GM11168 (cell line): ENCODE measurements at regions not wholly inside any gene's neighbourhood (a gene's known extent, or its start where the extent isn't known, plus 50 kb on each side); places are given as distances from the start of the nearest gene placed in this dataset.

Experiments used
- in situ Hi-C: fragments of 300-500 bp; cut with MboI; formaldehyde crosslinking; loops from one replicate; pipeline ENCODE4 v1.12.0; 2022; ENCODE audit warnings: low sequenced_read_pairs; ENCODE audit not compliant: unreplicated experiment

DNA sequence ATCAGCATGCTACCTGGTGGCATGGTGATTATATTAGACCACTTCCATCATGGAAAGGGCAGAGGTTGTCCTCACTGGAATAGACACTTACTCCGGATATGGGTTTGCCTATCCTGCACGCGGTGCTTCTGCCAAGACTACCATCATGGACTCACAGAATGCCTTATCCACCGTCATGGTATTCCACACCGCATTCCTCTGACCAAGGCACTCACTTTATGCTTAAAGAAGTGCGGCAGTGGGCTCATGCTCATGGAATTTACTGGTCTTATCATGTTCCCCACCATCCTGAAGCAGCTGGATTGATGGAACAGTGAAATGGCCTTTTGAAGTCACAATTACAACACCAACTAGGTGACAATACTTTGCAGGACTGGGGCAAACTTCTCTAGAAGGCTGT, 109.2 kb upstream of the DRD2 start:
- in situ Hi-C loops, result no loop called here

- in situ Hi-C loops, result no loop called here
Observed at GRCh38 chr11:113581713-113582112, 106.5 kb upstream of the DRD2 start.

GRCh38 chr11:113579292-113579940, 104.2 kb upstream of the DRD2 start:
- in situ Hi-C loops, result no loop called here

- in situ Hi-C loops, result no loop called here
Observed at GRCh38 chr11:113578715-113579250, 103.6 kb upstream of the DRD2 start.

DNA sequence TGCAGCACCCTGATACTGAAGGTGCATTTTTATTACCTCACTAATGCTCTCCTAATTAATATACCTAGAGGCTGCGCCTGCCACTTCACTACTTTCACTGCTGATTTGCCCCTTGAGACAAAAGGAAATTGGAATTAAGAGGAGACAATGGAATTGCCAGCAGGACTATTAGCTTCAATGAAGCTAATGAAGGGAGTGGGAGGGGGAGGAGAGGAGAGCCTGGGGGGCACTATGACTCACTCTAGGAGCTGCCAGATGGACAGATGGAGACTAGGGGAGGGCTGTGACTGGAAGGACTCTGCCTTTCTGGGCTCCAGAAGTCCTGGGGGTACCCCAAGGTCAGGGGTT, 102.8 kb upstream of the DRD2 start:
- in situ Hi-C loops, result no loop called here

GRCh38 chr11:113577356-113578032, 102.3 kb upstream of the DRD2 start:
- in situ Hi-C loops, result no loop called here

DNA sequence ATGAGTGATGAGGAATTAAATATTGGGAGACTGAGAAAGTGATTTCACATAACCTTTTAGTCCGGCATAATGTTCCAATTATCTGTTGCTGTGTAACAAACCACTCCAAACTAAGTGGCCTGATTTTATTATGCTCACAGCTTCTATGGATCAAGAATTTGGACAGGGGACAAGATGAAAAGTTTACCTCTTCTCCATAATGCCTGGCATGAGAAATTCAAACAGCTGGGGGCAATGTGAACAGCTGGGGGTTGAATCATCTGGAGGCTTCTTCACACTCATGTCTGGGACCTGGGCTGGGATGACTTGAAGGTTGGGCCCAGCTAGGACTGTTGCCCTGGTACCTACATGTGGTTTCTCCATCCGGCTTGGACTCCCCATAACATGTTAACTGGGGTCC, 99.4 kb upstream of the DRD2 start:
- in situ Hi-C loops, result no loop called here

DNA sequence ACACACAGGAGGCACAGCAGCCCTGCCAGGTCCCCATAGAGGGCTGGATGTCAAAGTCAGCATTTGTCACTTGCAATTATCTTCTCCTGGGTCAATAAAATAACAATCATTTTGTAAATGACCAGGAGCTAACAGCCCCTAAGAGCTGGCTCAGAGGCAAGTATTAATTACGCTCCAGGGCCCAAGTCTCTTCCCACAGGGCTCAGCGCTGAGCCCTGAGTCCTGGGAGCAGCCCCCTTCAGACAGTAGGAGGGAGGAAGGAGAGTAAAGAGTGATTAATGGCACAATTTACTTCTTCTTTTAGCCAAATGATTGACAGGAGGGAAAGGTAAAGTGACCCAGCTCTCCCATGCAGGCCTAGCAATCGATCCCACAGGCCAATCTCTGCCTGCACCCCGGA, 99.0 kb upstream of the DRD2 start:
- in situ Hi-C loops, result no loop called here

- in situ Hi-C loops, result no loop called here
Observed at GRCh38 chr11:113572136-113572735, 97.0 kb upstream of the DRD2 start.

GRCh38 chr11:113571531-113571930, 96.3 kb upstream of the DRD2 start:
- in situ Hi-C loops, result no loop called here

DNA sequence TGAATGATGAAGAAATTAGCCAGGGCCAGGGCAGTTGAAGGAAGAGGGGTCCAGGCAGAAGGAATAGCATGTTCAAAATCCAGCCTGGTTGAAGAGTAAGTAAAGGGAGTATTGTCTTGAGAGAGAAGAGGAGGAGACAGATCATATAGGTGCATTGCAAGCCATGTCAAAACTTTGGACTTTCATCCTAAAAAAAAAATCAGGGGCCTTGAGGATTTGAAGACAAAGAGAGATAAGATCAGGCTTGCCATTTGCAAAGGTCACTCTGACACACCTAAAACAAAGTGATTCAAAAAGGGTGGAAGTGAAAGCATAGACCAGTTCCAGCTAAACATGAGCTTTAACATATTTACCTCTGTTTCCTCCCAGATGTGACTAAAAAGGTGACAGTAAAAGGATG, 95.7 kb upstream of the DRD2 start:
- in situ Hi-C loops, result no loop called here

- in situ Hi-C loops, result no loop called here
Observed at GRCh38 chr11:113569391-113569790, 94.2 kb upstream of the DRD2 start.

GRCh38 chr11:113568566-113568965, 93.4 kb upstream of the DRD2 start:
- in situ Hi-C loops, result no loop called here

DNA sequence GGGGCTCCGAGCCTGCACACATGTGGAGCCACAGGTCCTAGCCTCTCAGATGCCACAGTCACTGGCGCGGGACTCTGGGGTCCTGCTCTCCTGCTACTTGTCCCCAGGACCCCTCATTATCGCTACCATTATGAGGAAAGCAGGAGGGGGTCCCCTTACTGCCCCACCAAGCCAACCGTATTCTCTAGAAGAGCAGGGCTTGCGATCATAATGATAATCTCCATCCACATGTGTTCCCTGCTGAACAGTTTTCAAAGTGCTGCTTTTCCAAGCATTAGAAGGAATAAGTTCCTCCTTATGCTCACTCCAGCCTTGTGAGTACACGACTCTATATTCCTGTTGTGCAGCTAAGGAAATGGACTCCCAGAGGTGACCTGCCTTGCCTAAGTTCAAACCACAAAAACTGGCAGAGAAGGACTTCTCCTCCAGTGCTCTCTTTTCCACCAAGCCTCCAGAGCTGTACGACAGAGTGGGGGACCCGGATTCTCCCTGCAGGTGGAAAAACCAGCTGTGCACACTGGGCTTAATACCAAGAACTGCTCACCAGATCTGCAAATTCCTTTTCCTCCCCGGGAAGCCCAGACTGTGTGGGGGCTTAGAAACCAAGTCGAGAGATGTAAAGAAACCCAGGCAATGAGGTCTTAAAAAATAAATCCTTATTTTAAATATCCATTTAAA, 92.8 kb upstream of the DRD2 start:
- in situ Hi-C loops, result no loop called here

DNA sequence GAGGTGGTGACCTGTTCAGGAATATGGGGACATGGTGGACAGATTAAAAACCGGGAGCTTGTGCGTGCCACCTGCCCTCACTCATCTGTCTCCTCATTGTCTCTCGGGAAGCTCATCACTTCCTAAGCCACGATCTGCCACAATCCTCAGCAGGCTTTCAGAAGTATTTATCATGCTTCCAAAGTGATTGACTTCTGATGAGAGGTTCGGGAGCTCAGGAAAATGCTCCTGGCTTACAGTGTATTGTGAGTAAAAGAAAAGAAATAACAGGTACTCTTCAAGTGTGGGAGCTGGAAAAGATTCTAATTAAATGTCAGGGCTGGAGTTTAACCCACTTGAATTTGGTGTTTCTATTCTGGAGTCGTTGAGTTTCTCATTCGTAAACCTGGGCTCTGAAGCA, 91.9 kb upstream of the DRD2 start:
- in situ Hi-C loops, result no loop called here

DNA sequence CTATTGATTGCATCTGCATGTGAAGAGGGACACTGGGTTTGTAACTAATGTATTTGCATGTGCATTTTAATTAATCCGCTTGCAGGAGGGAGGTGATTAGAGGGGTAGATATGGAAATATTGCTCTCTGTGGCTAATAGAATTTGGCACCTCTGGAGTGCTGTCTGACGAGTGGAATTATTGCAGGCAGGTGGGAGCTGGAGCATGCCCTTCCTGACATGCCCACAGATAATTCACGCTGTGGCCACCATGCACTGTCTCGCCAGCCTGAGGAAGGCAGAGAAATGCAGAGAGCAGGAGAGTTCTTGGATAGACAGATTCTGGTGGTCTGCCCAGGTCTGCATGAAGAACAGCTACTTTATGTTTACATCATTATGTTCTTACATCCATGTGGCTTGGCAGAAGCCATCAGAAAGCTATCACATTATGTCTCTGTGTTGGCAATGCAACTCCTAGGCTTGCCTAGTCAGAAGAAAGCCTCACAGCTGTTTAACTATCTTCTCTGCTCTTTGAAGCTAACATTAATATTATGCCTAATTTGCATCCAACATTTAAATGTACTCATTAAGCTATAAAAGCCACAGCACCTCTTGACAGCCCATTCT, 89.4 kb upstream of the DRD2 start:
- in situ Hi-C loops, result no loop called here

DNA sequence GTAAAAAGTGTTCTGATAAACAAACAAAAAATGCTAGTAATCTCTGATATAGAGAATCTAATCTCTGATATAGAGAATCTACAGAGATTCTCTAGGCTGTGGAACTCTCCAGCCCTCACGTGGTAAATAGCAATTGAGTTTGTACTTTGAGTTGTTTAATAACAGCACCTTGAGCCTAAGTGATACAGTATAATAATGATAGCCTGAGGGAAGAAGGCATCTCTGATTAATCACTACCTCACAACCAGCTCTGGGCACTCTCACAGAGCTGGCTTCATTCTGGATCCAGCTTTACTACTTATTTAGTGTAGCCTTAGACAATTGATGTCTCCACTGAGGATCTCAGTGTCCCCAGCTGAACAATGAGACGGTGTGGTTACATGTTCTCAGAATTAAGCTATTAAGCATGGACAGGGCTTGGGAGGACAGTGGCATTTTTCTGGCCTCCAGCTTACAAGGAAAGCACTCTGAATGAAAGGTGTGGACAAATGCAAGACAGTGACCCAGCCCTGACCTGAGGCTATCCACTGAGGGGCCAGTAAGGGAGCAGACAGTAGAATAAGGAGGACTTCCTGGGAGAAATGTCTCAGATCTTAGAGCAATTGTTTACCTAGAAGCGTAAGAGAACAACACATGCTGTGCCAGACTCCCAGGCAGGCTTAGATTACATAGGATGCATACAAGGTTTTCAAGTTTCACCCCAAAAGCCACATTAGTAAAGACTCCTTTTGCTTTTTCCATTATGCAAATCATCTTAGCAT, 88.7 kb upstream of the DRD2 start:
- in situ Hi-C loops, result no loop called here

DNA sequence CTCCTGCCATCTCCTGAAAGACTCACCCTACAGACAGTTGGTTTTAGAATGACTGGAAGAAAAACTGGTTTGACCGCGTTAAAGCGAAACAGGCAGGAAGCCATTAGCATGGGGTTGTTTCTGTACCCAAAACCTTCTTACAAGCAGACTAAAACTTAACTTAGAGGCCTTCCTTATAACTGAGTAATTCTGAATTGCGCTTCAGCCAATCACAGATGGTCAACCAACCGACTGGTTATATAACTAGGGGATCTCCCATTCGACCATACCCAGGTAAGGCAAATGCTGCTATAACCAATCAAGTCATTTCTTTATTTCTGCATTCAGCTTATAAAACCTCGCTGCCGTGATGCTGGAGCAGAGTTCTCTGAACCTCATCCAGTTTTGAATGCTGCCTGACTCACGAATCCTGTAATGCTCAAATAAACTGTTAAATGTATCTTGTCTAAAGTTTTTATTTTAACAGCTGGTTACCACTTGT, 87.8 kb upstream of the DRD2 start:
- in situ Hi-C loops, result no loop called here

DNA sequence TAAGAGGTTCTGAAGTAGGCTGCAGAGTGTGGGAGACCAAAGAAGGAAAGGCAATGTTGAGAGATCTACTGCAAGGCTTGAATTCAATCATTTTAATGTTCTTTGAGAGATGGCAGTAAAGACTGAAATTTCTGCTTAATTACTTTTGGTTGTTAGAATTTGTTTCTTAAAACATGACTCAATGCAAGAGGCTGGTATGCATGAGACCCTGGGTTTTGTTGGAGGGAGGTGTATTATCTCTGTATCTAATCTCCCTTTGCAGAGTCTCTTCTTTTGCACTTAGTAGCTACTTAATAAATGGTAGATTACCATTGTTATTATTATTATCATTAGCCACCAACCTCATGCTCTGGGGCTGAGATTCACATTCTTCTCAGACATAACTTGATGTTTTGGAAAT, 87.4 kb upstream of the DRD2 start:
- in situ Hi-C loops, result no loop called here

DNA sequence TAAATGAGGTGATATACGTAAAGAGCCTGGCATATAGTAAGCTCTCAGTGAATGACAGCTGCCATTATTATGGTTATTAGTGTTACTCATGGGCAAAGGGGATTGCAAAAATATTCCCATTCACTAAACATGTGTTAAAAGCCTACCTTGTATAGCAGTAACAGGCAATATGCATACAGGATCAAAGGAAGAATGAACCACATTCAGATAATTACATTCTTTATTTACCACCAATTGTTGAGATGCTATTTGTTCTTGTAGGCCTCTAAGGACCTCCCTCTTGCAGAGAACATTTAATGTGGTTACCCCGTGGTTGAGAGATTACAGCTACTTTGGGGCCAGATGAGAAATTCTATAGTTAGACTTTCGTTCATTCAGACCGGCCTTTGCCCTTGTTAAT, 82.7 kb upstream of the DRD2 start:
- in situ Hi-C loops, result no loop called here
